Liver (tissue), 8 donors: ENCODE measurements at regions not wholly inside any gene's neighbourhood (a gene's known extent, or its start where the extent isn't known, plus 50 kb on each side); places are given as distances from the start of the nearest gene placed in this dataset.

ENCODE experiments used
- DNase-seq: peaks from one replicate; pipeline ENCODE4 v3.0.0-alpha.2; 2017; ENCODE audit warnings: low spot score
- H3K27ac ChIP-seq, 2 donors: one replicate each; pipeline ENCODE4 v1.7.0; 2013; ENCODE audit warnings: inconsistent platforms in 2 of 2, low read length in 2 of 2, control low read depth in 1 of 2, low read depth in 1 of 2, mild to moderate bottlenecking in 1 of 2
- H3K27me3 ChIP-seq, 4 donors: one replicate each; pipeline versions ENCODE4 v1.6.1 to v1.7.0; 2013; ENCODE audit warnings: low read length in 3 of 4, inconsistent platforms in 1 of 4, mild to moderate bottlenecking in 1 of 4, moderate library complexity in 1 of 4; ENCODE audit not compliant: control insufficient read depth in 4 of 4, insufficient read depth in 4 of 4
- H3K36me3 ChIP-seq, 4 donors: one replicate each; pipeline versions ENCODE4 v1.6.1 to v1.7.0; 2013; ENCODE audit warnings: low read length in 3 of 4, mild to moderate bottlenecking in 3 of 4, low read depth in 1 of 4, moderate library complexity in 1 of 4; ENCODE audit not compliant: control insufficient read depth in 4 of 4, insufficient read depth in 3 of 4
- H3K4me1 ChIP-seq, 4 donors: one replicate each; pipeline versions ENCODE4 v1.6.1 to v1.7.0; 2013; ENCODE audit warnings: low read length in 3 of 4, mild to moderate bottlenecking in 3 of 4, moderate library complexity in 1 of 4; ENCODE audit not compliant: control insufficient read depth in 4 of 4, insufficient read depth in 4 of 4
- H3K4me3 ChIP-seq, 3 donors: one replicate each; pipeline versions ENCODE4 v1.6.1 to v1.7.0; 2013; ENCODE audit warnings: low read length in 3 of 3, control low read depth in 1 of 3, low read depth in 1 of 3, mild to moderate bottlenecking in 1 of 3
- H3K9ac ChIP-seq, 2 donors: one replicate each; pipeline ENCODE4 v1.7.0; 2013; ENCODE audit warnings: low read length in 2 of 2, mild to moderate bottlenecking in 2 of 2, moderate library complexity in 2 of 2, control low read depth in 1 of 2, low read depth in 1 of 2
- H3K9me3 ChIP-seq, 4 donors: one replicate each; pipeline versions ENCODE4 v1.6.1 to v1.7.0; 2013; ENCODE audit warnings: low read length in 3 of 4; ENCODE audit not compliant: control insufficient read depth in 4 of 4
- EGR1 ChIP-seq, 2 donors: IDR thresholded peaks; 2 replicates each; pipeline ENCODE4 v1.6.1; 2016 to 2018; ENCODE audit warnings: antibody characterized with exemption in 2 of 2, low read depth in 2 of 2
- FOXA1 ChIP-seq: IDR thresholded peaks from 2 replicates; pipeline ENCODE4 v1.6.1; 2016; ENCODE audit warnings: antibody characterized with exemption
- FOXA2 ChIP-seq: IDR thresholded peaks from 2 replicates; pipeline ENCODE4 v1.6.1; 2016; ENCODE audit warnings: antibody characterized with exemption
- GABPA ChIP-seq, 2 donors: IDR thresholded peaks in 1 of 2; conservative IDR thresholded peaks in 1 of 2; 2 replicates each; pipeline ENCODE4 v1.6.1; 2016; ENCODE audit warnings: antibody characterized with exemption in 2 of 2, mild to moderate bottlenecking in 1 of 2, moderate library complexity in 1 of 2
- HNF4A ChIP-seq, 2 donors: conservative IDR thresholded peaks; 2 replicates each; pipeline ENCODE4 v1.6.1; 2016; ENCODE audit warnings: antibody characterized with exemption in 2 of 2, mild to moderate bottlenecking in 2 of 2
- JUND ChIP-seq, 2 donors: IDR thresholded peaks; 2 replicates each; pipeline ENCODE4 v1.6.1; 2016; ENCODE audit warnings: antibody characterized with exemption in 2 of 2
- NR2F2 ChIP-seq: IDR thresholded peaks from 2 replicates; pipeline ENCODE4 v1.6.1; 2016; ENCODE audit warnings: antibody characterized with exemption
- RAD21 ChIP-seq, 2 donors: IDR thresholded peaks; 2 replicates each; pipeline ENCODE4 v1.6.1; 2016; ENCODE audit warnings: antibody characterized with exemption in 2 of 2, mild to moderate bottlenecking in 2 of 2
- RXRA ChIP-seq, 2 donors: IDR thresholded peaks; 2 replicates each; pipeline ENCODE4 v1.6.1; 2017 to 2018; ENCODE audit warnings: antibody characterized with exemption in 2 of 2, mild to moderate bottlenecking in 1 of 2
- SP1 ChIP-seq: IDR thresholded peaks from 2 replicates; pipeline ENCODE4 v1.6.1; 2018; ENCODE audit warnings: antibody characterized with exemption, mild to moderate bottlenecking
- TAF1 ChIP-seq: conservative IDR thresholded peaks from 2 replicates; pipeline ENCODE4 v1.6.1; 2016; ENCODE audit warnings: antibody characterized with exemption, mild to moderate bottlenecking
- YY1 ChIP-seq: IDR thresholded peaks from 2 replicates; pipeline ENCODE4 v1.6.1; 2016; ENCODE audit warnings: antibody characterized with exemption, mild to moderate bottlenecking
- WGBS: extraction: QIAGEN DNeasy Blood & Tissue Kit; methylation state at CpG from one replicate; pipeline ENCODE4 v1.1.7; 2013; 5-methylcytosine and 5-hydroxymethylcytosine counted together
- TF ChIP-seq, protein P1 (sequence below): IDR thresholded peaks from 2 replicates; pipeline ENCODE4 v1.6.1; 2016; ENCODE audit warnings: antibody characterized with exemption, mild to moderate bottlenecking
- TF ChIP-seq, protein P2 (sequence below): IDR thresholded peaks from 2 replicates; pipeline ENCODE4 v1.6.1; 2016; ENCODE audit warnings: antibody characterized with exemption
- TF ChIP-seq, protein P3 (sequence below): IDR thresholded peaks from 2 replicates; pipeline ENCODE4 v1.6.1; 2016; ENCODE audit warnings: antibody characterized with exemption
- TF ChIP-seq, protein P4 (sequence below): fragments of 150-350 bp; IDR thresholded peaks from 2 replicates; pipeline ENCODE4 v1.5.1; 2017; ENCODE audit warnings: improper control_type of control experiment, low read depth, low read length; ENCODE audit not compliant: missing input control
- TF ChIP-seq, protein P5 (sequence below): IDR thresholded peaks from 2 replicates; pipeline ENCODE4 v1.6.1; 2016; ENCODE audit warnings: antibody characterized with exemption
- donor health status: healthy.
- donor health status: healthy.
- donor health status: healthy.
- donor health status: healthy.
- donor health status: healthy.

DNA sequence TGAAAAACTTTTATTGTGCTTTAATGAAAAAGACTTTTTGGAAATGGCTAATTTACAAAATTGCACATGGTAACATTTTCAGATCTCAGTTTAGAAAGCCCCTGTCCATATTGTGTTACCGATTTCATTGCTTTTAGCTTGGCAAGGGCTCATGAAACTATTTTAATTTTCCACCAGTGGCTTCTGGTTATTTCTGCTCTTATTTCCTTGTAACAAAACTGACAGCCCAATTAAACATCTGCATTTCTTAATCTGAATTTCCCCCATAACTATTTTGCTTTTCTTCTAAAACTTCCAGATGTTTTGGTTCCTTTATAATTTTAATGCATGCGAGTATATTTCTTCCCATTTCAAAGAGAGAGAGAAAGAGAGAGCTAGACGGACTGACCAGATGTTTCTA lies 264.8 kb downstream of the PTPRC start:
- Histone ChIP-seq H3K36me3 (no peaks in the 10 kb centered on the region), H3K27ac (no peak overlapping the region), H3K4me3 (no peak overlapping the region), H3K4me1 (no peaks in the 10 kb centered on the region), H3K27me3 (peaks cover 0 to 2% (median 0%) of the 10 kb centered on the region in 4 donors), H3K9me3 (no peaks in the 10 kb centered on the region), H3K9ac (no peak overlapping the region)
- TF ChIP-seq GABPA (IDR thresholded peaks at IDR 0.05 in 1 of 2, conservative IDR thresholded peaks at IDR 0.05 in 1 of 2), result no peak
- WGBS, result 85% methylated on average over 3 of the region's 3 CpGs
- DNase-seq, result no peak

DNA sequence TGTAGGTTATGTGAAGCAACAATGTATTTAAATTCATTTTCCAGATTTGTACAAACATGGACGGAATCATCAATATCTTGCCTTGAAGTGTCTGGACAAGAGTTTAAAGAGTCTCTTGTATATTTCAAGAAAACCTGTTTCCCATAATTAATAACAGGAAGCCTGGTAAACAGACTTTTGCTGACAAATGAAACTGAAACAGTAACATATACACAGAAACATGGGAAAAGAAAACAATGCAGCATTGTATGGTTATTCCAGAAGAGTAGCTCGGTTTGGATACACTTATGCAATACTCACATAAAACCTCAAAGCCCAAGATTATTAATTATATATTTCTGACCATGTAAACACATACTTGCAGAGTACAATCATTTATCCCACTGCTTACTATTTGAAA lies 265.5 kb downstream of the PTPRC start:
- WGBS, result 62% methylated on average over 2 of the region's 2 CpGs
- no peak overlapping the region for H3K27ac ChIP-seq
- H3K27me3 ChIP-seq, result peaks cover 0 to 2% (median 0%) of the 10 kb centered on the region in 4 donors
- H3K36me3 ChIP-seq, result no peaks in the 10 kb centered on the region
- DNase-seq, result no peak
- TF ChIP-seq FOXA1 (no peak), EGR1 (IDR thresholded peaks at IDR 0.05; ENCODE audit: low read depth in 2 of 2) (no peak), RXRA (IDR thresholded peaks at IDR 0.05) (no peak), TAF1 (no peak), YY1 (no peak), NR2F2 (no peak), GABPA (IDR thresholded peaks at IDR 0.05 in 1 of 2, conservative IDR thresholded peaks at IDR 0.05 in 1 of 2) (no peak), SP1 (no peak), JUND (IDR thresholded peaks at IDR 0.05) (no peak)
- TF ChIP-seq, protein P1, sequence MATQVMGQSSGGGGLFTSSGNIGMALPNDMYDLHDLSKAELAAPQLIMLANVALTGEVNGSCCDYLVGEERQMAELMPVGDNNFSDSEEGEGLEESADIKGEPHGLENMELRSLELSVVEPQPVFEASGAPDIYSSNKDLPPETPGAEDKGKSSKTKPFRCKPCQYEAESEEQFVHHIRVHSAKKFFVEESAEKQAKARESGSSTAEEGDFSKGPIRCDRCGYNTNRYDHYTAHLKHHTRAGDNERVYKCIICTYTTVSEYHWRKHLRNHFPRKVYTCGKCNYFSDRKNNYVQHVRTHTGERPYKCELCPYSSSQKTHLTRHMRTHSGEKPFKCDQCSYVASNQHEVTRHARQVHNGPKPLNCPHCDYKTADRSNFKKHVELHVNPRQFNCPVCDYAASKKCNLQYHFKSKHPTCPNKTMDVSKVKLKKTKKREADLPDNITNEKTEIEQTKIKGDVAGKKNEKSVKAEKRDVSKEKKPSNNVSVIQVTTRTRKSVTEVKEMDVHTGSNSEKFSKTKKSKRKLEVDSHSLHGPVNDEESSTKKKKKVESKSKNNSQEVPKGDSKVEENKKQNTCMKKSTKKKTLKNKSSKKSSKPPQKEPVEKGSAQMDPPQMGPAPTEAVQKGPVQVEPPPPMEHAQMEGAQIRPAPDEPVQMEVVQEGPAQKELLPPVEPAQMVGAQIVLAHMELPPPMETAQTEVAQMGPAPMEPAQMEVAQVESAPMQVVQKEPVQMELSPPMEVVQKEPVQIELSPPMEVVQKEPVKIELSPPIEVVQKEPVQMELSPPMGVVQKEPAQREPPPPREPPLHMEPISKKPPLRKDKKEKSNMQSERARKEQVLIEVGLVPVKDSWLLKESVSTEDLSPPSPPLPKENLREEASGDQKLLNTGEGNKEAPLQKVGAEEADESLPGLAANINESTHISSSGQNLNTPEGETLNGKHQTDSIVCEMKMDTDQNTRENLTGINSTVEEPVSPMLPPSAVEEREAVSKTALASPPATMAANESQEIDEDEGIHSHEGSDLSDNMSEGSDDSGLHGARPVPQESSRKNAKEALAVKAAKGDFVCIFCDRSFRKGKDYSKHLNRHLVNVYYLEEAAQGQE, result no peak
- TF ChIP-seq, protein P2, sequence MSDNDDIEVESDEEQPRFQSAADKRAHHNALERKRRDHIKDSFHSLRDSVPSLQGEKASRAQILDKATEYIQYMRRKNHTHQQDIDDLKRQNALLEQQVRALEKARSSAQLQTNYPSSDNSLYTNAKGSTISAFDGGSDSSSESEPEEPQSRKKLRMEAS, result no peak
- TF ChIP-seq, protein P3, sequence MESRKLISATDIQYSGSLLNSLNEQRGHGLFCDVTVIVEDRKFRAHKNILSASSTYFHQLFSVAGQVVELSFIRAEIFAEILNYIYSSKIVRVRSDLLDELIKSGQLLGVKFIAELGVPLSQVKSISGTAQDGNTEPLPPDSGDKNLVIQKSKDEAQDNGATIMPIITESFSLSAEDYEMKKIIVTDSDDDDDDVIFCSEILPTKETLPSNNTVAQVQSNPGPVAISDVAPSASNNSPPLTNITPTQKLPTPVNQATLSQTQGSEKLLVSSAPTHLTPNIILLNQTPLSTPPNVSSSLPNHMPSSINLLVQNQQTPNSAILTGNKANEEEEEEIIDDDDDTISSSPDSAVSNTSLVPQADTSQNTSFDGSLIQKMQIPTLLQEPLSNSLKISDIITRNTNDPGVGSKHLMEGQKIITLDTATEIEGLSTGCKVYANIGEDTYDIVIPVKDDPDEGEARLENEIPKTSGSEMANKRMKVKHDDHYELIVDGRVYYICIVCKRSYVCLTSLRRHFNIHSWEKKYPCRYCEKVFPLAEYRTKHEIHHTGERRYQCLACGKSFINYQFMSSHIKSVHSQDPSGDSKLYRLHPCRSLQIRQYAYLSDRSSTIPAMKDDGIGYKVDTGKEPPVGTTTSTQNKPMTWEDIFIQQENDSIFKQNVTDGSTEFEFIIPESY, result no peak
- no peak overlapping the region for H3K4me3 ChIP-seq
- H3K4me1 ChIP-seq, result no peaks in the 10 kb centered on the region
- H3K9me3 ChIP-seq, result no peaks in the 10 kb centered on the region
- H3K9ac ChIP-seq, result no peak overlapping the region

DNA sequence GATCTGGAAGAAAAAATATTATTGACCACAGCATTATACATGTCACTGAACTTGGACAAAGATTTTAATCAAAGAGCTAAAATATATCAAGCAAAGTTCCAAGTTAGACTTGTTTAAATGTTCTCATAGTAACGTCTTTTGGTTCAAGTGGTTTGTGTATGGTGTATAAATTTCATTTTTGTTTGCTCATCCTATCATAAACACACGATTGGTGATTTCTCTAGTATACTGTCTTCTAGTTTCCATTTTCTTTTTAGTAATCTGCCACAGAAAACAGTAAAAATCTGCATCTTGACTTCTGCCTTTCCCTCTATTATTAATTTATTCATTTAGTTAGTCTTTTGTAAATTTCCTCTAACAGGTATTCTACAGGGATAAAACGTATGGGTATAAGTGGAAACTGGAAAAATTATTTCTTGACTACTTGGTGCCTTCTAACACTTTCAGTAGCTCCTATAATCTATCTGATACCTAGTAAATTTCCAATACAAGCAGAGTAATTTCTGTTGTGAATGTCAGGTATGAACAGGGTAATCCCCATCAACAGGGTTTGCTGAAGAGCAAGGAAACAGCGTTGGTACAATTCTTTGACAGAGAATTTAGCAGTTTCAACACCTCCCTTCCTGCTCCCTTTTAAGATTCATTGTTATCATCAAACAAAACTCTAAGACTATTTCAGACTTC lies 268.0 kb downstream of the PTPRC start:
- no peak overlapping the region for H3K9ac ChIP-seq
- DNase-seq, result no peak
- WGBS, result 70% methylated on average over 4 of the region's 4 CpGs
- no peaks in the 10 kb centered on the region for H3K9me3 ChIP-seq
- H3K4me3 ChIP-seq, result no peak overlapping the region
- no peaks in the 10 kb centered on the region for H3K4me1 ChIP-seq
- H3K27me3 ChIP-seq, result peaks cover 0 to 2% (median 1%) of the 10 kb centered on the region in 4 donors
- H3K36me3 ChIP-seq, result no peaks in the 10 kb centered on the region
- H3K27ac ChIP-seq, result no peak overlapping the region
- no peak for TF ChIP-seq FOXA2
- TF ChIP-seq RAD21 (IDR thresholded peaks at IDR 0.05), result no peak
- TF ChIP-seq GABPA (IDR thresholded peaks at IDR 0.05 in 1 of 2, conservative IDR thresholded peaks at IDR 0.05 in 1 of 2), result no peak
- no peak for TF ChIP-seq JUND (IDR thresholded peaks at IDR 0.05)
- TF ChIP-seq, protein P3, result no peak
- no peak for TF ChIP-seq FOXA1
- TF ChIP-seq HNF4A (conservative IDR thresholded peaks at IDR 0.05), result no peak
- TF ChIP-seq, protein P4, sequence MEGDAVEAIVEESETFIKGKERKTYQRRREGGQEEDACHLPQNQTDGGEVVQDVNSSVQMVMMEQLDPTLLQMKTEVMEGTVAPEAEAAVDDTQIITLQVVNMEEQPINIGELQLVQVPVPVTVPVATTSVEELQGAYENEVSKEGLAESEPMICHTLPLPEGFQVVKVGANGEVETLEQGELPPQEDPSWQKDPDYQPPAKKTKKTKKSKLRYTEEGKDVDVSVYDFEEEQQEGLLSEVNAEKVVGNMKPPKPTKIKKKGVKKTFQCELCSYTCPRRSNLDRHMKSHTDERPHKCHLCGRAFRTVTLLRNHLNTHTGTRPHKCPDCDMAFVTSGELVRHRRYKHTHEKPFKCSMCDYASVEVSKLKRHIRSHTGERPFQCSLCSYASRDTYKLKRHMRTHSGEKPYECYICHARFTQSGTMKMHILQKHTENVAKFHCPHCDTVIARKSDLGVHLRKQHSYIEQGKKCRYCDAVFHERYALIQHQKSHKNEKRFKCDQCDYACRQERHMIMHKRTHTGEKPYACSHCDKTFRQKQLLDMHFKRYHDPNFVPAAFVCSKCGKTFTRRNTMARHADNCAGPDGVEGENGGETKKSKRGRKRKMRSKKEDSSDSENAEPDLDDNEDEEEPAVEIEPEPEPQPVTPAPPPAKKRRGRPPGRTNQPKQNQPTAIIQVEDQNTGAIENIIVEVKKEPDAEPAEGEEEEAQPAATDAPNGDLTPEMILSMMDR, result no peak
- TF ChIP-seq, protein P5, sequence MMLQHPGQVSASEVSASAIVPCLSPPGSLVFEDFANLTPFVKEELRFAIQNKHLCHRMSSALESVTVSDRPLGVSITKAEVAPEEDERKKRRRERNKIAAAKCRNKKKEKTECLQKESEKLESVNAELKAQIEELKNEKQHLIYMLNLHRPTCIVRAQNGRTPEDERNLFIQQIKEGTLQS, result no peak
- TF ChIP-seq, protein P2, result no peak
- TF ChIP-seq EGR1 (IDR thresholded peaks at IDR 0.05; ENCODE audit: low read depth in 2 of 2), result no peak
- TF ChIP-seq SP1, result no peak
